HEK293 (cell line): ENCODE measurements at regions not wholly inside any gene's neighbourhood (a gene's known extent, or its start where the extent isn't known, plus 50 kb on each side); places are given as distances from the start of the nearest gene placed in this dataset.
A peak's percentile ranks its signal among the peaks of the same experiment; 100 is the strongest.

ENCODE experiments used
- CTCF ChIA-PET: fragments of 350-600 bp; formaldehyde crosslinking; extraction: SDS; loops from one replicate; lab custom pipeline; 2021; ENCODE audit warnings: antibody characterized with exemption; lab: Yijun Ruan, JAX
- POLR2A ChIA-PET: fragments of 300-600 bp; formaldehyde crosslinking; extraction: SDS; loops from one replicate; lab custom pipeline; 2020; ENCODE audit warnings: antibody characterized with exemption, inconsistent platforms; lab: Yijun Ruan, JAX
- H3K27ac ChIP-seq: fragments of 200-500 bp; sonication (Bioruptor generic); 2 replicates; pipeline ENCODE4 v1.5.1; 2014; ENCODE audit warnings: low read depth, low read length, control low read depth, inconsistent platforms; ENCODE audit errors: extremely low read depth
- H3K36me3 ChIP-seq, 2 experiments: fragments of 200-500 bp in 1 of 2; sonication (Bioruptor generic) in 1 of 2; 1 replicate in 1 of 2; 2 replicates in 1 of 2; pipeline ENCODE4 v1.5.1; 2014 to 2017; ENCODE audit warnings: inconsistent platforms in 2 of 2, low read length in 2 of 2; ENCODE audit not compliant: control insufficient read depth in 2 of 2, insufficient read depth in 1 of 2
- H3K4me1 ChIP-seq: fragments of 200-500 bp; sonication (Bioruptor generic); 2 replicates; pipeline ENCODE4 v1.5.1; 2014; ENCODE audit warnings: mild to moderate bottlenecking, low read length, inconsistent platforms; ENCODE audit not compliant: control insufficient read depth, insufficient read depth
- H3K4me3 ChIP-seq: 2 replicates; pipeline ENCODE4 v1.5.1; 2011; ENCODE audit warnings: low read depth, mild to moderate bottlenecking, control low read depth, low read length, moderate library complexity
- H3K9me3 ChIP-seq: fragments of 200-500 bp; sonication (Bioruptor generic); 2 replicates; pipeline ENCODE4 v1.5.1; 2014; ENCODE audit warnings: low read depth, low read length, inconsistent platforms; ENCODE audit not compliant: control insufficient read depth, insufficient read depth
- HOXC10 ChIP-seq: sonication (generic); formaldehyde crosslinking; IDR thresholded peaks from 2 replicates; pipeline ENCODE4 v1.8.1; 2023; ENCODE audit warnings: mild to moderate bottlenecking, missing genetic modification reagents
- IKZF3 ChIP-seq: fragments of 450-650 bp; IDR thresholded peaks from 2 replicates; pipeline ENCODE4 v1.5.0; 2018; ENCODE audit warnings: missing biosample characterization, mild to moderate bottlenecking, missing genetic modification characterization, moderate library complexity
- MZF1 ChIP-seq: fragments of 450-650 bp; formaldehyde crosslinking; IDR thresholded peaks from 2 replicates; pipeline ENCODE4 v1.5.1; 2017; ENCODE audit warnings: missing biosample characterization, missing genetic modification characterization, borderline replicate concordance
- OSR2 ChIP-seq: fragments of 450-650 bp; formaldehyde crosslinking; IDR thresholded peaks from 2 replicates; pipeline ENCODE4 v1.5.1; 2016; ENCODE audit warnings: missing biosample characterization, missing genetic modification characterization
- PRDM6 ChIP-seq: fragments of 450-650 bp; formaldehyde crosslinking; IDR thresholded peaks from 2 replicates; pipeline ENCODE4 v1.5.1; 2017; ENCODE audit warnings: missing biosample characterization, missing genetic modification characterization
- REPIN1 ChIP-seq: fragments of 450-650 bp; formaldehyde crosslinking; IDR thresholded peaks from 2 replicates; pipeline ENCODE4 v1.5.1; 2017; ENCODE audit warnings: missing biosample characterization, missing genetic modification characterization, low read depth
- SCRT2 ChIP-seq: fragments of 450-650 bp; formaldehyde crosslinking; IDR thresholded peaks from 2 replicates; pipeline ENCODE4 v1.5.1; 2016; ENCODE audit warnings: missing biosample characterization, missing genetic modification characterization
- SP7 ChIP-seq: fragments of 450-650 bp; formaldehyde crosslinking; IDR thresholded peaks from 2 replicates; pipeline ENCODE4 v1.5.1; 2016; ENCODE audit warnings: missing biosample characterization, missing genetic modification characterization
- TRIM28 ChIP-seq: IDR thresholded peaks from 2 replicates; pipeline ENCODE4 v1.6.1; 2011; ENCODE audit warnings: low read length, control low read depth, borderline replicate concordance
- ZBTB7A ChIP-seq: fragments of 450-650 bp; formaldehyde crosslinking; IDR thresholded peaks from 2 replicates; pipeline ENCODE4 v1.5.1; 2016; ENCODE audit warnings: low read depth, missing biosample characterization, missing genetic modification characterization
- ZEB2 ChIP-seq: fragments of 450-650 bp; formaldehyde crosslinking; IDR thresholded peaks from 2 replicates; pipeline ENCODE4 v1.5.1; 2016; ENCODE audit warnings: missing biosample characterization, missing genetic modification characterization
- ZNF114 ChIP-seq: fragments of 450-650 bp; formaldehyde crosslinking; IDR thresholded peaks from 2 replicates; pipeline ENCODE4 v1.5.0; 2017; ENCODE audit warnings: missing biosample characterization, missing genetic modification characterization
- ZNF140 ChIP-seq: fragments of 450-650 bp; formaldehyde crosslinking; IDR thresholded peaks from 2 replicates; pipeline ENCODE4 v1.5.1; 2016; ENCODE audit warnings: missing biosample characterization, missing genetic modification characterization
- ZNF362 ChIP-seq: fragments of 450-650 bp; formaldehyde crosslinking; IDR thresholded peaks from 2 replicates; pipeline ENCODE4 v1.5.1; 2016; ENCODE audit warnings: missing biosample characterization, missing genetic modification characterization
- ZNF394 ChIP-seq: fragments of 450-650 bp; formaldehyde crosslinking; IDR thresholded peaks from 2 replicates; pipeline ENCODE4 v1.5.1; 2016; ENCODE audit warnings: missing biosample characterization, missing genetic modification characterization, mild to moderate bottlenecking, moderate library complexity, borderline replicate concordance
- ZNF585B ChIP-seq: fragments of 450-650 bp; formaldehyde crosslinking; IDR thresholded peaks from 2 replicates; pipeline ENCODE4 v1.5.1; 2016; ENCODE audit warnings: missing biosample characterization, missing genetic modification characterization
- ZNF654 ChIP-seq: fragments of 450-650 bp; formaldehyde crosslinking; IDR thresholded peaks from 2 replicates; pipeline ENCODE4 v1.5.1; 2016; ENCODE audit warnings: low read depth, missing biosample characterization, missing genetic modification characterization
- ZNF768 ChIP-seq: fragments of 450-650 bp; formaldehyde crosslinking; IDR thresholded peaks from 2 replicates; pipeline ENCODE4 v1.5.1; 2018; ENCODE audit warnings: missing biosample characterization, mild to moderate bottlenecking, missing genetic modification characterization
- ZNF776 ChIP-seq: fragments of 450-650 bp; formaldehyde crosslinking; IDR thresholded peaks from 2 replicates; pipeline ENCODE4 v1.5.0; 2017; ENCODE audit warnings: missing biosample characterization, missing genetic modification characterization, borderline replicate concordance
- ZNF843 ChIP-seq: fragments of 450-650 bp; formaldehyde crosslinking; IDR thresholded peaks from 2 replicates; pipeline ENCODE4 v1.5.1; 2016; ENCODE audit warnings: missing biosample characterization, missing genetic modification characterization
- ZSCAN16 ChIP-seq: fragments of 450-650 bp; formaldehyde crosslinking; IDR thresholded peaks from 2 replicates; pipeline ENCODE4 v1.5.1; 2016; ENCODE audit warnings: missing biosample characterization, missing genetic modification characterization
- TF ChIP-seq, protein P1 (sequence below): fragments of 450-650 bp; formaldehyde crosslinking; IDR thresholded peaks from 2 replicates; pipeline ENCODE4 v1.5.1; 2017; ENCODE audit warnings: missing biosample characterization, missing genetic modification characterization
- TF ChIP-seq, protein P2 (sequence below): fragments of 450-650 bp; formaldehyde crosslinking; IDR thresholded peaks from 2 replicates; pipeline ENCODE4 v1.5.1; 2016; ENCODE audit warnings: missing biosample characterization, missing genetic modification characterization

DNA sequence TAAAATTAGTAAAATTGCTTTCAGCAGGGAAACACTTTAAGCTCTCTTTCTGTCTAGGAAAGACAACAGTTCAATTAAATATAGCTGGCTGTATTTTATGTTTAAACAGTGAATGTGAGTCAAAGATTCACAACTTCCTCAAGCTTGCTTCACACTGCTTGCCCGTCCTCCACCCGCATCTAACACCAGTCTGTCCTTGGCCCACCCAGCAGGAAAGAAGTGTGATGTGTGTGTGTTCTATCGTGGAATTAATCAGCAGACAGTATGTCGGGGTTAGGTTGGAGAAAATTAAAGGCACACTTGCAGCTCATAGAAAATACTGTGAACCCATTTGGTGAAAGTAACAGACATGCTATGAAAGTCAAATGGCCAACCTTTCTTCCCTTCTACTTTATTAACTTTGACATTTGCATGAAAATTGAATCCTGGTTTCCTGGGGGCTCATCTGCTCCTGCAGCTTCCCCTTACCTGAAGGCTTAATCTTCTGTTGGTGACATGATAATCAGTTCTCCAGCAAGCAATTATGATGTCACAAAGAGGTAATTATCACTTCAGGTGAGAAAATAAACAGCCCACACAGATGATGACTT is 182.0 kb downstream of the UXS1 start (continued):
- TF ChIP-seq, protein P1, sequence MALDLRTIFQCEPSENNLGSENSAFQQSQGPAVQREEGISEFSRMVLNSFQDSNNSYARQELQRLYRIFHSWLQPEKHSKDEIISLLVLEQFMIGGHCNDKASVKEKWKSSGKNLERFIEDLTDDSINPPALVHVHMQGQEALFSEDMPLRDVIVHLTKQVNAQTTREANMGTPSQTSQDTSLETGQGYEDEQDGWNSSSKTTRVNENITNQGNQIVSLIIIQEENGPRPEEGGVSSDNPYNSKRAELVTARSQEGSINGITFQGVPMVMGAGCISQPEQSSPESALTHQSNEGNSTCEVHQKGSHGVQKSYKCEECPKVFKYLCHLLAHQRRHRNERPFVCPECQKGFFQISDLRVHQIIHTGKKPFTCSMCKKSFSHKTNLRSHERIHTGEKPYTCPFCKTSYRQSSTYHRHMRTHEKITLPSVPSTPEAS, result no peak
- no peak for TF ChIP-seq ZNF776 (tag by site-specific recombination)
- no peak for TF ChIP-seq ZSCAN16
- no peak for TF ChIP-seq ZNF362
- TF ChIP-seq ZEB2 (tag by site-specific recombination), result no peak
- no peak for TF ChIP-seq ZNF654 (tag by site-specific recombination)
- TF ChIP-seq ZBTB7A (tag by site-specific recombination), result no peak

DNA sequence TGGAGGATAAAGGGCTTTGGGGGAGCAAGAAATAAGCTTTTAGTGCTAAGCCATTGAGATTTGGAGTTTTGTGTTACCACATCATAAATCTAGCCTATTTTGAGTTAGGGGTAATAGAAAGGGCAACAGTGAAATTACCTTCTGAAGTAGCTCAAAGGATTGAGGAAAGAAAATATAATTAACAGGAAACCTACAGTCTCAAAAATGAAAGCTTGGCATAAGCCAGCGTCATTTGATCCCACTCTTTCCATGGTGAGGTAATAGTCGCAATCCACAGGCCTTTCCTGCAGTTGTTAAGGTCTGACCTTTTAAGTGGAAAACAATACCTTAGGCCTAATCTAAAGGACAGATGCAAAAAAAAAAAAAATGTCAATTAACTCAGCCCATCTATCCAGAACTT is 182.7 kb downstream of the UXS1 start:
- peak; percentile 66 for TF ChIP-seq PRDM6 (tag by site-specific recombination)
- no peak for TF ChIP-seq REPIN1 (tag by site-specific recombination)
- peak; percentile 55; the same call in 1 of the 2 replicates for TF ChIP-seq ZNF394 (tag by site-specific recombination)
- TF ChIP-seq ZNF843, result peak; percentile 67; the same call in 1 of the 2 replicates
- no peak for TF ChIP-seq ZNF114 (tag by site-specific recombination)
- TF ChIP-seq ZNF140 (tag by site-specific recombination), result no peak
- peak; percentile 44; the same call in 1 of the 2 replicates for TF ChIP-seq SCRT2
- peak; percentile 65; the same call in 1 of the 2 replicates for TF ChIP-seq OSR2 (tag by site-specific recombination)
- TF ChIP-seq TRIM28, result no peak
- no peak for TF ChIP-seq ZNF585B (tag by site-specific recombination)
- no peak for TF ChIP-seq MZF1 (tag by site-specific recombination)
- peak; percentile 72; the same call in 1 of the 2 replicates for TF ChIP-seq SP7 (tag by site-specific recombination)
- TF ChIP-seq, protein P2, sequence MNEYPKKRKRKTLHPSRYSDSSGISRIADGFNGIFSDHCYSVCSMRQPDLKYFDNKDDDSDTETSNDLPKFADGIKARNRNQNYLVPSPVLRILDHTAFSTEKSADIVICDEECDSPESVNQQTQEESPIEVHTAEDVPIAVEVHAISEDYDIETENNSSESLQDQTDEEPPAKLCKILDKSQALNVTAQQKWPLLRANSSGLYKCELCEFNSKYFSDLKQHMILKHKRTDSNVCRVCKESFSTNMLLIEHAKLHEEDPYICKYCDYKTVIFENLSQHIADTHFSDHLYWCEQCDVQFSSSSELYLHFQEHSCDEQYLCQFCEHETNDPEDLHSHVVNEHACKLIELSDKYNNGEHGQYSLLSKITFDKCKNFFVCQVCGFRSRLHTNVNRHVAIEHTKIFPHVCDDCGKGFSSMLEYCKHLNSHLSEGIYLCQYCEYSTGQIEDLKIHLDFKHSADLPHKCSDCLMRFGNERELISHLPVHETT (tag by site-specific recombination), result no peak
- no peak for TF ChIP-seq ZNF768 (tag by site-specific recombination)
- TF ChIP-seq ZNF362, result no peak
- TF ChIP-seq IKZF3 (tag by site-specific recombination), result no peak
- TF ChIP-seq HOXC10 (CRISPR knock-in tag), result no peak
- Histone ChIP-seq H3K9me3 (no peaks in the 10 kb centered on the region), H3K4me3 (no peak overlapping the region), H3K36me3 (no peaks in the 10 kb centered on the region), H3K27ac (no peak overlapping the region), H3K4me1 (no peaks in the 10 kb centered on the region)
- CTCF ChIA-PET, result interaction anchor here (0.6 to 0.7 kb wide), 2 partner anchors 25 to 93 kb away, joined by 3 to 6 read pairs; no protein-coding TSS in a partner anchor
- POLR2A ChIA-PET, result no interaction called here
